Neural cell (in vitro differentiated cells): ENCODE measurements at regions not wholly inside any gene's neighbourhood (a gene's known extent, or its start where the extent isn't known, plus 50 kb on each side); places are given as distances from the start of the nearest gene placed in this dataset.

ENCODE experiments used
- H2AFZ ChIP-seq: fragments of 200-600, 300-800 bp; sonication (generic), shearing (Covaris generic); 2 replicates; pipeline ENCODE4 v1.6.0; 2014; ENCODE audit warnings: low read depth, mild to moderate bottlenecking, antibody characterized with exemption, low read length, moderate library complexity
- H3F3A ChIP-seq: fragments of 200-600 bp; shearing (Covaris generic); 2 replicates; pipeline ENCODE4 v1.6.1; 2016; ENCODE audit warnings: mild to moderate bottlenecking, moderate library complexity, mixed read lengths, antibody characterized with exemption, low read length; ENCODE audit not compliant: insufficient read depth, poor library complexity, severe bottlenecking
- H3K27ac ChIP-seq: fragments of 200-600, 300-800 bp; sonication (generic), shearing (Covaris generic); 2 replicates; pipeline ENCODE4 v1.5.1; 2014; ENCODE audit warnings: mild to moderate bottlenecking, low read length, moderate library complexity
- H3K27me3 ChIP-seq: fragments of 300-800, 200-600 bp; sonication (generic), shearing (Covaris generic); 2 replicates; pipeline ENCODE4 v1.6.0; 2014; ENCODE audit warnings: mild to moderate bottlenecking, low read depth, low read length, moderate library complexity; ENCODE audit not compliant: insufficient read depth
- H3K36me3 ChIP-seq: fragments of 300-800, 200-600 bp; sonication (generic), shearing (Covaris generic); 2 replicates; pipeline ENCODE4 v1.5.1; 2014; ENCODE audit warnings: mild to moderate bottlenecking, antibody characterized with exemption, low read length, moderate library complexity; ENCODE audit not compliant: insufficient read depth
- H3K4me2 ChIP-seq: fragments of 300-800, 200-600 bp; sonication (generic), shearing (Covaris generic); 2 replicates; pipeline ENCODE4 v1.6.0; 2014; ENCODE audit warnings: mild to moderate bottlenecking, low read length
- H3K4me3 ChIP-seq: fragments of 300-800, 200-600 bp; sonication (generic), shearing (Covaris generic); 2 replicates; pipeline ENCODE4 v1.5.1; 2014; ENCODE audit warnings: mild to moderate bottlenecking, low read length, moderate library complexity
- H3K79me2 ChIP-seq: fragments of 200-600 bp; shearing (Covaris generic); replicated peaks from 2 replicates; pipeline ENCODE4 v1.6.0; 2014; ENCODE audit warnings: mild to moderate bottlenecking, low read length, moderate library complexity; ENCODE audit not compliant: insufficient read depth
- H3K9ac ChIP-seq: fragments of 300-800, 200-600 bp; sonication (generic), shearing (Covaris generic); 2 replicates; pipeline ENCODE4 v1.6.1; 2016; ENCODE audit warnings: mild to moderate bottlenecking, low read length, mixed read lengths
- H3K9me2 ChIP-seq: fragments of 200-600 bp; shearing (Covaris generic); 2 replicates; pipeline ENCODE4 v1.6.1; 2016; ENCODE audit warnings: mild to moderate bottlenecking, low read length, mixed read lengths; ENCODE audit not compliant: insufficient read depth
- H3K9me3 ChIP-seq: fragments of 200-600, 300-800 bp; sonication (generic), shearing (Covaris generic); 2 replicates; pipeline ENCODE4 v1.6.1; 2016; ENCODE audit warnings: mild to moderate bottlenecking, mixed run types, low read length, moderate library complexity, mixed read lengths
- H4K20me1 ChIP-seq: fragments of 200-600 bp; shearing (Covaris generic); 2 replicates; pipeline ENCODE4 v1.6.1; 2016; ENCODE audit warnings: mild to moderate bottlenecking, mixed run types; ENCODE audit not compliant: insufficient read depth
- EP300 ChIP-seq: fragments of 450-650 bp; conservative IDR thresholded peaks from 2 replicates; pipeline ENCODE4 v1.6.1; 2014; ENCODE audit warnings: antibody characterized with exemption, mild to moderate bottlenecking, moderate library complexity; ENCODE audit not compliant: poor library complexity, severe bottlenecking
- MXI1 ChIP-seq: fragments of 450-650 bp; conservative IDR thresholded peaks from 2 replicates; pipeline ENCODE4 v1.6.1; 2014; ENCODE audit warnings: antibody characterized with exemption, mild to moderate bottlenecking; ENCODE audit not compliant: poor library complexity, severe bottlenecking
- RAD21 ChIP-seq: fragments of 450-650 bp; conservative IDR thresholded peaks from 2 replicates; pipeline ENCODE4 v1.6.1; 2014; ENCODE audit warnings: antibody characterized with exemption, mild to moderate bottlenecking, moderate library complexity
- SMC3 ChIP-seq: fragments of 450-650 bp; conservative IDR thresholded peaks from 2 replicates; pipeline ENCODE4 v1.6.1; 2014; ENCODE audit warnings: antibody characterized with exemption, mild to moderate bottlenecking, moderate library complexity; ENCODE audit not compliant: poor library complexity
- TAF1 ChIP-seq: IDR thresholded peaks from 2 replicates; pipeline ENCODE4 v1.6.1; 2012; ENCODE audit warnings: low read depth
- TF ChIP-seq, protein P1 (sequence below): fragments of 450-650 bp; IDR thresholded peaks from 2 replicates; pipeline ENCODE4 v1.5.1; 2014; ENCODE audit warnings: antibody characterized with exemption, mild to moderate bottlenecking, moderate library complexity; ENCODE audit not compliant: poor library complexity, severe bottlenecking
- TF ChIP-seq, protein P2 (sequence below): IDR thresholded peaks from 2 replicates; pipeline ENCODE4 v1.6.1; 2012; ENCODE audit warnings: borderline replicate concordance

DNA sequence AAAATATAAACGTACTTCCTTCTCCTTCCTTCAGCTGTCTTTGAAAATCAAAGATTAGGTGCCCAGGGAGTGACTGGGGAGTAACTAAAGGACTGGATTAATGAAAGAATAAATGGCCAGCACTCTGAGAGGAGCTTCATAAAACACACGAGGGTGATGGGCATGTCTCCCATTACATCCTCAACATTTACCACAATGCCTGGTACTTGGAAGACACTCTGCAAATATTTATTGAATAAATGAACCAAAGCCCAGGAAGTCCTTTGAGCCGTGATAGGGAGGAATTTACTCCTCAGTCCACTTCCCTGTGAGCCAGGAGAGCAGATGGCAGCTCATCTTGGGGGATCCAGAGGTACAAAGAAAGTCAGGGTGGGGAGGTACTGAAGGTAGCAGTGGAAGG is 96.3 kb downstream of the RAB11FIP2 start:
- Histone ChIP-seq H3F3A (no peaks in the 10 kb centered on the region), H3K9me3 (no peaks in the 10 kb centered on the region), H3K36me3 (no peaks in the 10 kb centered on the region), H3K4me3 (no peak overlapping the region), H3K4me2 (no peak overlapping the region), H3K27ac (no peak overlapping the region), H3K79me2 (no peaks in the 10 kb centered on the region), H3K9me2 (no peaks in the 10 kb centered on the region), H3K27me3 (no peaks in the 10 kb centered on the region), H4K20me1 (no peaks in the 10 kb centered on the region), H2AFZ (no peak overlapping the region), H3K9ac (no peak overlapping the region)
- TF ChIP-seq TAF1 (no peak), EP300 (no peak), RAD21 (no peak), SMC3 (no peak), MXI1 (no peak)
- TF ChIP-seq, protein P1, sequence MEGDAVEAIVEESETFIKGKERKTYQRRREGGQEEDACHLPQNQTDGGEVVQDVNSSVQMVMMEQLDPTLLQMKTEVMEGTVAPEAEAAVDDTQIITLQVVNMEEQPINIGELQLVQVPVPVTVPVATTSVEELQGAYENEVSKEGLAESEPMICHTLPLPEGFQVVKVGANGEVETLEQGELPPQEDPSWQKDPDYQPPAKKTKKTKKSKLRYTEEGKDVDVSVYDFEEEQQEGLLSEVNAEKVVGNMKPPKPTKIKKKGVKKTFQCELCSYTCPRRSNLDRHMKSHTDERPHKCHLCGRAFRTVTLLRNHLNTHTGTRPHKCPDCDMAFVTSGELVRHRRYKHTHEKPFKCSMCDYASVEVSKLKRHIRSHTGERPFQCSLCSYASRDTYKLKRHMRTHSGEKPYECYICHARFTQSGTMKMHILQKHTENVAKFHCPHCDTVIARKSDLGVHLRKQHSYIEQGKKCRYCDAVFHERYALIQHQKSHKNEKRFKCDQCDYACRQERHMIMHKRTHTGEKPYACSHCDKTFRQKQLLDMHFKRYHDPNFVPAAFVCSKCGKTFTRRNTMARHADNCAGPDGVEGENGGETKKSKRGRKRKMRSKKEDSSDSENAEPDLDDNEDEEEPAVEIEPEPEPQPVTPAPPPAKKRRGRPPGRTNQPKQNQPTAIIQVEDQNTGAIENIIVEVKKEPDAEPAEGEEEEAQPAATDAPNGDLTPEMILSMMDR: no peak
- TF ChIP-seq, protein P2, sequence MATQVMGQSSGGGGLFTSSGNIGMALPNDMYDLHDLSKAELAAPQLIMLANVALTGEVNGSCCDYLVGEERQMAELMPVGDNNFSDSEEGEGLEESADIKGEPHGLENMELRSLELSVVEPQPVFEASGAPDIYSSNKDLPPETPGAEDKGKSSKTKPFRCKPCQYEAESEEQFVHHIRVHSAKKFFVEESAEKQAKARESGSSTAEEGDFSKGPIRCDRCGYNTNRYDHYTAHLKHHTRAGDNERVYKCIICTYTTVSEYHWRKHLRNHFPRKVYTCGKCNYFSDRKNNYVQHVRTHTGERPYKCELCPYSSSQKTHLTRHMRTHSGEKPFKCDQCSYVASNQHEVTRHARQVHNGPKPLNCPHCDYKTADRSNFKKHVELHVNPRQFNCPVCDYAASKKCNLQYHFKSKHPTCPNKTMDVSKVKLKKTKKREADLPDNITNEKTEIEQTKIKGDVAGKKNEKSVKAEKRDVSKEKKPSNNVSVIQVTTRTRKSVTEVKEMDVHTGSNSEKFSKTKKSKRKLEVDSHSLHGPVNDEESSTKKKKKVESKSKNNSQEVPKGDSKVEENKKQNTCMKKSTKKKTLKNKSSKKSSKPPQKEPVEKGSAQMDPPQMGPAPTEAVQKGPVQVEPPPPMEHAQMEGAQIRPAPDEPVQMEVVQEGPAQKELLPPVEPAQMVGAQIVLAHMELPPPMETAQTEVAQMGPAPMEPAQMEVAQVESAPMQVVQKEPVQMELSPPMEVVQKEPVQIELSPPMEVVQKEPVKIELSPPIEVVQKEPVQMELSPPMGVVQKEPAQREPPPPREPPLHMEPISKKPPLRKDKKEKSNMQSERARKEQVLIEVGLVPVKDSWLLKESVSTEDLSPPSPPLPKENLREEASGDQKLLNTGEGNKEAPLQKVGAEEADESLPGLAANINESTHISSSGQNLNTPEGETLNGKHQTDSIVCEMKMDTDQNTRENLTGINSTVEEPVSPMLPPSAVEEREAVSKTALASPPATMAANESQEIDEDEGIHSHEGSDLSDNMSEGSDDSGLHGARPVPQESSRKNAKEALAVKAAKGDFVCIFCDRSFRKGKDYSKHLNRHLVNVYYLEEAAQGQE: no peak
